K562 (cell line): ENCODE measurements at regions not wholly inside any gene's neighbourhood (a gene's known extent, or its start where the extent isn't known, plus 50 kb on each side); places are given as distances from the start of the nearest gene placed in this dataset.

ENCODE experiments used
- ATAC-seq: fragments of 200-7000 bp; cut with Tn5 transposase; 3 replicates; pipeline ENCODE4 v1.9.1; 2020; ENCODE audit warnings: moderate library complexity
- BruUV-seq: library from RNA; stranded (reverse); fragments of 400-500 nt; replicated peaks from 2 replicates; lab custom pipeline; 2021; lab: Mats Ljungman, UMichigan
- CTCF ChIA-PET: fragments of 300-600 bp; formaldehyde crosslinking; extraction: SDS; loops from one replicate; lab custom pipeline; 2021; ENCODE audit warnings: low intra/inter-chr PET ratio; lab: Yijun Ruan, JAX
- POLR2A ChIA-PET: fragments of 300-600, 350-650 bp; sonication (Branson Sonifier 250); formaldehyde crosslinking; extraction: SDS; loops from one replicate; lab custom pipeline; 2021; ENCODE audit warnings: antibody characterized with exemption, inconsistent platforms; lab: Yijun Ruan, JAX
- DNase-seq, 4 experiments: peaks; one replicate each; pipeline versions ENCODE4 v3.0.0 to v3.0.0-alpha.2; 2011 to 2018; ENCODE audit warnings: low spot score in 3 of 4, mixed read lengths in 3 of 4; ENCODE audit errors: extremely low read depth in 1 of 4
- FAIRE-seq: peaks from 2 replicates; lab custom pipeline; 2011; peaks lifted over from hg19 to GRCh38; lab: Jason Lieb, UNC
- H2AFZ ChIP-seq: 2 replicates; pipeline ENCODE4 v1.6.0; 2011; ENCODE audit warnings: low read depth, low read length, control low read depth, inconsistent platforms
- H3K27ac ChIP-seq: fragments of 200-600 bp; 3 replicates; pipeline ENCODE4 v1.8.0; 2011; ENCODE audit warnings: low read depth, mild to moderate bottlenecking, control low read depth, inconsistent platforms, low read length, moderate library complexity, mixed read lengths; ENCODE audit errors: extremely low read depth
- H3K27me3 ChIP-seq, 2 experiments: fragments of 300-600 bp in 1 of 2; 2 replicates in 1 of 2; 3 replicates in 1 of 2; pipeline versions ENCODE4 v1.6.0 to v1.8.0; 2011; ENCODE audit warnings: inconsistent platforms in 2 of 2, low read length in 2 of 2, mild to moderate bottlenecking in 1 of 2, mixed read lengths in 1 of 2, moderate library complexity in 1 of 2; ENCODE audit not compliant: control insufficient read depth in 2 of 2, insufficient read depth in 2 of 2
- H3K36me3 ChIP-seq: fragments of 300-600 bp; 3 replicates; pipeline ENCODE4 v1.8.0; 2011; ENCODE audit warnings: mild to moderate bottlenecking, low read length, inconsistent platforms; ENCODE audit not compliant: control insufficient read depth, insufficient read depth
- H3K4me1 ChIP-seq, 2 experiments: fragments of 200-600 bp in 1 of 2; replicated peaks in 1 of 2; 2 replicates in 1 of 2; 3 replicates in 1 of 2; pipeline versions ENCODE4 v1.5.1 to v1.8.0; 2011; ENCODE audit warnings: inconsistent platforms in 2 of 2, low read length in 2 of 2, mild to moderate bottlenecking in 1 of 2, mixed read lengths in 1 of 2, moderate library complexity in 1 of 2; ENCODE audit not compliant: control insufficient read depth in 2 of 2, insufficient read depth in 2 of 2
- H3K4me2 ChIP-seq: 2 replicates; pipeline ENCODE4 v1.6.1; 2011; ENCODE audit warnings: low read length, control low read depth, inconsistent platforms, mixed read lengths; ENCODE audit not compliant: insufficient read depth
- H3K4me3 ChIP-seq: fragments of 200-600 bp; sonication (generic), shearing (Covaris generic); 2 replicates; pipeline ENCODE4 v1.5.1; 2016; ENCODE audit warnings: control low read depth, inconsistent platforms
- H3K79me2 ChIP-seq: fragments of 200-600 bp; 3 replicates; pipeline ENCODE4 v1.8.0; 2011; ENCODE audit warnings: low read length, inconsistent platforms; ENCODE audit not compliant: control insufficient read depth, insufficient read depth
- H3K9ac ChIP-seq, 2 experiments: 2 replicates each; pipeline versions ENCODE4 v1.6.0 to v1.6.1; 2011; ENCODE audit warnings: low read depth in 2 of 2, low read length in 2 of 2, control low read depth in 1 of 2, inconsistent platforms in 1 of 2, mild to moderate bottlenecking in 1 of 2, mixed read lengths in 1 of 2; ENCODE audit not compliant: insufficient read depth in 1 of 2
- H3K9me1 ChIP-seq: one replicate; pipeline ENCODE4 v1.6.0; 2011; ENCODE audit warnings: inconsistent platforms, mild to moderate bottlenecking, low read length, moderate library complexity; ENCODE audit not compliant: control insufficient read depth, insufficient read depth
- H3K9me3 ChIP-seq: replicated peaks from 2 replicates; pipeline ENCODE4 v1.5.1; 2011; ENCODE audit warnings: low read depth, low read length, inconsistent platforms; ENCODE audit not compliant: control insufficient read depth, insufficient read depth
- H4K20me1 ChIP-seq: replicated peaks from 2 replicates; pipeline ENCODE4 v1.6.1; 2011; ENCODE audit warnings: low read length, inconsistent platforms, mixed read lengths; ENCODE audit not compliant: control insufficient read depth, insufficient read depth
- CBX3 ChIP-seq, 2 experiments: IDR thresholded peaks; 1 replicate in 1 of 2; 2 replicates in 1 of 2; pipeline ENCODE4 v1.6.1; 2012; ENCODE audit warnings: inconsistent platforms in 2 of 2, low read length in 2 of 2, borderline replicate concordance in 1 of 2, control low read depth in 1 of 2
- CBX5 ChIP-seq: IDR thresholded peaks from 2 replicates; pipeline ENCODE4 v1.6.1; 2014; ENCODE audit warnings: low read depth, borderline replicate concordance
- CREM ChIP-seq: IDR thresholded peaks from 2 replicates; pipeline ENCODE4 v1.6.1; 2014; ENCODE audit warnings: antibody characterized with exemption, low read depth
- EHMT2 ChIP-seq: fragments of 450-650 bp; IDR thresholded peaks from 2 replicates; pipeline ENCODE4 v1.6.1; 2018; ENCODE audit warnings: antibody characterized with exemption
- FOXJ3 ChIP-seq: sonication (generic); formaldehyde crosslinking; IDR thresholded peaks from 2 replicates; pipeline ENCODE4 v1.4.0; 2020; ENCODE audit warnings: mild to moderate bottlenecking, missing genetic modification reagents
- GATAD2B ChIP-seq: fragments of 450-650 bp; IDR thresholded peaks from 2 replicates; pipeline ENCODE4 v1.6.1; 2017; ENCODE audit warnings: mild to moderate bottlenecking, borderline replicate concordance
- HMG20B ChIP-seq: fragments of 250-450 bp; sonication (Bioruptor Pico); IDR thresholded peaks from 2 replicates; pipeline ENCODE4 v1.5.0; 2021; ENCODE audit warnings: mild to moderate bottlenecking
- MCM3 ChIP-seq: fragments of 450-650 bp; IDR thresholded peaks from 2 replicates; pipeline ENCODE4 v1.6.1; 2016
- MTA1 ChIP-seq: fragments of 450-650 bp; IDR thresholded peaks from 2 replicates; pipeline ENCODE4 v1.6.1; 2017; ENCODE audit warnings: borderline replicate concordance
- NR1H2 ChIP-seq: sonication (generic); formaldehyde crosslinking; IDR thresholded peaks from 2 replicates; pipeline ENCODE4 v1.4.0; 2020; ENCODE audit warnings: mild to moderate bottlenecking, missing genetic modification reagents
- STAG1 ChIP-seq: sonication (generic); formaldehyde crosslinking; IDR thresholded peaks from 2 replicates; pipeline ENCODE4 v1.5.0; 2020; ENCODE audit warnings: missing genetic modification reagents, borderline replicate concordance
- TRIM24 ChIP-seq, 2 experiments: fragments of 450-650 bp; IDR thresholded peaks; 2 replicates each; pipeline ENCODE4 v1.6.1; 2016
- TRIM28 ChIP-seq: fragments of 450-650 bp; IDR thresholded peaks from 2 replicates; pipeline ENCODE4 v1.6.1; 2017
- ZBTB17 ChIP-seq: fragments of 450-650 bp; formaldehyde crosslinking; IDR thresholded peaks from 2 replicates; pipeline ENCODE4 v1.4.0; 2020; ENCODE audit warnings: mild to moderate bottlenecking
- ZFP30 ChIP-seq: fragments of 250-450 bp; sonication (Bioruptor Pico); IDR thresholded peaks from 2 replicates; pipeline ENCODE4 v1.8.0; 2022; ENCODE audit warnings: moderate library complexity, mild to moderate bottlenecking, inconsistent platforms, borderline replicate concordance
- ZNF311 ChIP-seq: fragments of 250-450 bp; sonication (Bioruptor Pico); IDR thresholded peaks from 2 replicates; pipeline ENCODE4 v1.4.0; 2020; ENCODE audit warnings: mild to moderate bottlenecking, moderate library complexity
- ZNF431 ChIP-seq: sonication (generic); formaldehyde crosslinking; IDR thresholded peaks from 2 replicates; pipeline ENCODE4 v1.8.0; 2022; ENCODE audit warnings: mild to moderate bottlenecking, missing genetic modification reagents
- WGBS: fragments of 100-300 bp; shearing (Covaris generic); methylation state at CpG from one replicate; pipeline ENCODE4 v1.1.6; 2016; ENCODE audit warnings: low coverage, mixed read lengths; ENCODE audit not compliant: insufficient coverage; ENCODE audit errors: missing lambda C conversion rate; 5-methylcytosine and 5-hydroxymethylcytosine counted together
- in situ Hi-C: fragments of 300-500 bp; cut with MboI; formaldehyde crosslinking; loops from 4 replicates; pipeline ENCODE4 v1.15.0; 2018; ENCODE audit warnings: inconsistent platforms, mixed read lengths
- intact Hi-C: fragments of 100-400 bp; cut with micrococcal nuclease; formaldehyde crosslinking; loops from 2 replicates; pipeline ENCODE4 v1.14.2; 2022
- TF ChIP-seq, protein P1 (sequence below): fragments of 450-650 bp; formaldehyde crosslinking; IDR thresholded peaks from 2 replicates; pipeline ENCODE4 v1.4.0; 2022; ENCODE audit warnings: missing genetic modification characterization

DNA sequence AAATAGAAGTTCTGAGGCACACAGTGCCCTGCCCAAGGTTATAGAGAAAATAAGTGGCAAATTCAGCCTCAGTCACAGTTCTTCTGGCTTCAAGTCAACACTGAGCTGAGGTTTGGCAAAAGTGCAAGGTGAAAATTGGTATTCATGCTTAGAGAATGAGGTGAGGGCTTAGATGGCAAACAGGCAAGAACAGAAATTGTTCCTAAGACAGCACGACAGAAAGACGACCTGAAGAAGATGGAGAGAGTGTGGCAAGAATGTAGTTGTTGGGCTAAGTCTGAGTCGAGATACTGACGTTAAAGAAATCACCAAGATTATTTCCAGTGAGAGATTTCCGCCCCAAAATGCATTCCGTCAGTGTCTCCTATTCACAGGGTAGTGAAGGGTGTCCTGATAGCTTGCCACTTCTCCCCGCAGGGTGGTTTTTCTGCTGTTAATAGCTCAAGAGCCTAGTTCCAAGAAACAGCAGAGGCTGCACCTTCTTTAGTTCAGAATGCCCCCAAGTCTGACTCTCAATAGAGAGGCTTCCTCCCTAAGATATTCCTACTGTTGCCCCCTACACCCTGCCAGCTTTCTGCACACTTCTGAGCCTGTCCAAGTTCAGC lies 260.8 kb upstream of the AMIGO2 start:
- no peaks in the 10 kb centered on the region for H3K9me1 ChIP-seq
- WGBS, result 19% methylated on average over 7 of the region's 7 CpGs
- no TSS peak for BruUV-seq
- H2AFZ ChIP-seq, result no peak overlapping the region; the same call in 1 of the 2 replicates
- intact Hi-C loops (no loop called here), in situ Hi-C loops (no loop called here)
- FAIRE-seq (no peak), ATAC-seq (no peak), DNase-seq (no peak)
- H3K9me3 ChIP-seq, result no peaks in the 10 kb centered on the region
- no peaks in the 10 kb centered on the region for H3K36me3 ChIP-seq
- H3K27ac ChIP-seq, result no peak overlapping the region
- H3K27me3 ChIP-seq, result no peaks in the 10 kb centered on the region
- no peaks in the 10 kb centered on the region for H3K4me1 ChIP-seq
- H3K4me2 ChIP-seq, result no peak overlapping the region
- ChIA-PET CTCF (no interaction called here), POLR2A (interaction anchor here (0.5 to 1.1 kb wide), 2 partner anchors 16 to 141 kb away, joined by 3 read pairs; no protein-coding TSS in a partner anchor)
- H3K4me3 ChIP-seq, result no peak overlapping the region
- no peak overlapping the region for H3K9ac ChIP-seq
- H4K20me1 ChIP-seq, result no peaks in the 10 kb centered on the region
- no peaks in the 10 kb centered on the region for H3K79me2 ChIP-seq
- TF ChIP-seq MCM3 (no peak), ZBTB17 (CRISPR knock-in tag) (no peak), FOXJ3 (CRISPR knock-in tag) (no peak), ZFP30 (no peak)
- TF ChIP-seq, all 486 proteins: peak for 0

DNA sequence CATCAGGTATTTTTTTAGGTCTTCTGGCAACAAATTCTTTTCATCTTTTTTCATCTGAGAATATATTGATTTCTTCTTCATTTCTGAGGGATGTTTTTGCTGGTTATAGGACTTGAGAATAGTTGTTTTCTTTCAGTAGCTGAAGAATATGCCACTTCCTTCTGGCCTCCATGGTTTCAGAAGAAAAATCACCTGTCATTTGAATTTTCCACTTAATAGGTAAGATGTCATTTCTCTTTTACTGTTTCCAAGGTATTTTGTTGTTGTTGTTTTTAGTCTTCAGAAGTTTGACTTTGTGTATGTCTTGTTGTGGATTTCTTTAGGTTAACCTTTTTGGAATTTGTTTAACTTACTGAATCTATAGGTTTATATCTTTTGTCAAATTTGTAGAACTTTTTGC lies 257.8 kb upstream of the AMIGO2 start:
- no peak overlapping the region for H3K27ac ChIP-seq
- BruUV-seq, result no TSS peak
- H3K27me3 ChIP-seq, result no peaks in the 10 kb centered on the region
- no peaks in the 10 kb centered on the region for H3K36me3 ChIP-seq
- no peak overlapping the region for H3K4me2 ChIP-seq
- no peaks in the 10 kb centered on the region for H3K79me2 ChIP-seq
- no peak overlapping the region for H2AFZ ChIP-seq
- no peaks in the 10 kb centered on the region for H3K9me1 ChIP-seq
- ChIA-PET POLR2A (interaction anchor here (0.8 kb wide), 1 partner anchor 259 kb away, joined by 4 read pairs; the partner anchor contains the start of gene PCED1B), CTCF (no interaction called here)
- DNase-seq, result no peak
- in situ Hi-C loops (no loop called here), intact Hi-C loops (no loop called here)
- TF ChIP-seq NR1H2, result no peak
- TF ChIP-seq HMG20B, result no peak
- no peak for TF ChIP-seq ZNF311 (CRISPR knock-in tag)
- peak in 1 of 2 experiments; percentile 73; a peak in 2 of 3 replicates for TF ChIP-seq CBX3 (IDR thresholded peaks at IDR 0.05; ENCODE audit: borderline replicate concordance in 1 of 2, low read length in 2 of 2)
- TF ChIP-seq ZNF431 (CRISPR knock-in tag), result no peak
- TF ChIP-seq EHMT2, result no peak
- TF ChIP-seq CREM, result no peak
- 0 out of 2 replicates have a peak, but pooled peaks have one; percentile 47 for TF ChIP-seq CBX5
- peak; percentile 59; the same call in 1 of the 2 replicates for TF ChIP-seq TRIM28
- TF ChIP-seq, protein P1, sequence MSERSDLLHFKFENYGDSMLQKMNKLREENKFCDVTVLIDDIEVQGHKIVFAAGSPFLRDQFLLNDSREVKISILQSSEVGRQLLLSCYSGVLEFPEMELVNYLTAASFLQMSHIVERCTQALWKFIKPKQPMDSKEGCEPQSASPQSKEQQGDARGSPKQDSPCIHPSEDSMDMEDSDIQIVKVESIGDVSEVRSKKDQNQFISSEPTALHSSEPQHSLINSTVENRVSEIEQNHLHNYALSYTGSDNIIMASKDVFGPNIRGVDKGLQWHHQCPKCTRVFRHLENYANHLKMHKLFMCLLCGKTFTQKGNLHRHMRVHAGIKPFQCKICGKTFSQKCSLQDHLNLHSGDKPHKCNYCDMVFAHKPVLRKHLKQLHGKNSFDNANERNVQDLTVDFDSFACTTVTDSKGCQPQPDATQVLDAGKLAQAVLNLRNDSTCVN (CRISPR knock-in tag), result no peak
- peak in 1 of 2 experiments; percentile 49; a peak in 1 of 4 replicates for TF ChIP-seq TRIM24 (IDR thresholded peaks at IDR 0.05)
- TF ChIP-seq GATAD2B, result no peak
- TF ChIP-seq STAG1, result no peak
- no peak for TF ChIP-seq MTA1
- ATAC-seq, result no peak
- no peak for FAIRE-seq
- H3K9ac ChIP-seq, result no peak overlapping the region
- no peaks in the 10 kb centered on the region for H3K9me3 ChIP-seq
- H3K4me1 ChIP-seq, result no peaks in the 10 kb centered on the region
- H3K4me3 ChIP-seq, result no peak overlapping the region
- no peaks in the 10 kb centered on the region for H4K20me1 ChIP-seq
